Mesenchymal stem cell (in vitro differentiated cells and primary cell): ENCODE measurements at regions not wholly inside any gene's neighbourhood (a gene's known extent, or its start where the extent isn't known, plus 50 kb on each side); places are given as distances from the start of the nearest gene placed in this dataset.

Experiments used
- DNase-seq: peaks from one replicate; pipeline ENCODE4 v3.0.0-alpha.2; 2013
- H2AFZ ChIP-seq: one replicate; pipeline ENCODE4 v1.6.1; 2013; ENCODE audit warnings: low read depth, mild to moderate bottlenecking, control low read depth, inconsistent platforms, low read length, moderate library complexity
- H2AK5ac ChIP-seq: 2 replicates; pipeline ENCODE4 v1.6.1; 2013; ENCODE audit warnings: low read length, moderate library complexity, mild to moderate bottlenecking, inconsistent platforms; ENCODE audit not compliant: severe bottlenecking
- H2BK120ac ChIP-seq: one replicate; pipeline ENCODE4 v1.6.1; 2013; ENCODE audit warnings: low read depth, mild to moderate bottlenecking, inconsistent platforms, low read length, moderate library complexity
- H2BK12ac ChIP-seq, 2 experiments: one replicate each; pipeline ENCODE4 v1.6.1; 2013; ENCODE audit warnings: inconsistent platforms in 2 of 2, low read length in 2 of 2, mild to moderate bottlenecking in 2 of 2, moderate library complexity in 2 of 2, control low read depth in 1 of 2
- H2BK15ac ChIP-seq: one replicate; pipeline ENCODE4 v1.6.1; 2013; ENCODE audit warnings: mild to moderate bottlenecking, low read depth, inconsistent platforms; ENCODE audit not compliant: poor library complexity, severe bottlenecking
- H2BK5ac ChIP-seq: 2 replicates; pipeline ENCODE4 v1.6.1; 2013; ENCODE audit warnings: low read depth, mild to moderate bottlenecking, low read length, control low read depth, inconsistent platforms; ENCODE audit not compliant: poor library complexity, severe bottlenecking
- H3K14ac ChIP-seq, 2 experiments: one replicate each; pipeline ENCODE4 v1.6.1; 2013; ENCODE audit warnings: inconsistent platforms in 2 of 2, low read length in 2 of 2, control low read depth in 1 of 2, mild to moderate bottlenecking in 1 of 2, moderate library complexity in 1 of 2
- H3K18ac ChIP-seq, 2 experiments: one replicate each; pipeline ENCODE4 v1.6.1; 2013; ENCODE audit warnings: inconsistent platforms in 2 of 2, low read length in 2 of 2, control low read depth in 1 of 2, low read depth in 1 of 2, mild to moderate bottlenecking in 1 of 2
- H3K23ac ChIP-seq, 2 experiments: one replicate each; pipeline ENCODE4 v1.6.1; 2013; ENCODE audit warnings: inconsistent platforms in 2 of 2, low read length in 2 of 2, mild to moderate bottlenecking in 2 of 2, moderate library complexity in 2 of 2, control low read depth in 1 of 2
- H3K27ac ChIP-seq: 2 replicates; pipeline ENCODE4 v1.5.1; 2013; ENCODE audit warnings: mild to moderate bottlenecking, moderate library complexity, low read length, control low read depth, inconsistent platforms; ENCODE audit not compliant: poor library complexity, severe bottlenecking
- H3K27me3 ChIP-seq, 2 experiments: 2 replicates each; pipeline versions ENCODE4 v1.6.1 to v1.7.0; 2013; ENCODE audit warnings: low read length in 2 of 2, mild to moderate bottlenecking in 2 of 2, moderate library complexity in 2 of 2, control low read depth in 1 of 2, inconsistent platforms in 1 of 2; ENCODE audit not compliant: control insufficient read depth in 1 of 2, insufficient read depth in 1 of 2
- H3K36me3 ChIP-seq, 2 experiments: 2 replicates each; pipeline versions ENCODE4 v1.6.1 to v1.7.0; 2013; ENCODE audit warnings: low read length in 2 of 2, control low read depth in 1 of 2, inconsistent platforms in 1 of 2, low read depth in 1 of 2, mild to moderate bottlenecking in 1 of 2; ENCODE audit not compliant: insufficient read depth in 2 of 2, control insufficient read depth in 1 of 2
- H3K4ac ChIP-seq, 2 experiments: one replicate each; pipeline ENCODE4 v1.6.1; 2013; ENCODE audit warnings: inconsistent platforms in 2 of 2, low read length in 2 of 2, mild to moderate bottlenecking in 2 of 2, moderate library complexity in 2 of 2, control low read depth in 1 of 2, low read depth in 1 of 2
- H3K4me1 ChIP-seq: 2 replicates; pipeline ENCODE4 v1.6.1; 2013; ENCODE audit warnings: low read depth, low read length, control low read depth; ENCODE audit not compliant: control insufficient read depth, insufficient read depth
- H3K4me2 ChIP-seq: 2 replicates; pipeline ENCODE4 v1.6.1; 2013; ENCODE audit warnings: low read length, mild to moderate bottlenecking, inconsistent platforms; ENCODE audit not compliant: poor library complexity, severe bottlenecking
- H3K4me3 ChIP-seq, 2 experiments: 2 replicates each; pipeline versions ENCODE4 v1.5.1 to v1.7.0; 2013; ENCODE audit warnings: low read length in 2 of 2, mild to moderate bottlenecking in 2 of 2, control low read depth in 1 of 2, low read depth in 1 of 2; ENCODE audit not compliant: insufficient read depth in 1 of 2
- H3K79me1 ChIP-seq: replicated peaks from 2 replicates; pipeline ENCODE4 v1.6.1; 2013; ENCODE audit warnings: mild to moderate bottlenecking, control low read depth, low read length, inconsistent platforms; ENCODE audit not compliant: poor library complexity, severe bottlenecking
- H3K9ac ChIP-seq: 2 replicates; pipeline ENCODE4 v1.7.0; 2013; ENCODE audit warnings: mild to moderate bottlenecking, low read length, moderate library complexity
- H3K9me3 ChIP-seq: 2 replicates; pipeline ENCODE4 v1.7.0; 2013; ENCODE audit warnings: mild to moderate bottlenecking, low read length; ENCODE audit not compliant: control insufficient read depth
- H4K8ac ChIP-seq: one replicate; pipeline ENCODE4 v1.6.1; 2013; ENCODE audit warnings: inconsistent platforms, mild to moderate bottlenecking, low read length, moderate library complexity
- H4K91ac ChIP-seq: one replicate; pipeline ENCODE4 v1.6.1; 2013; ENCODE audit warnings: mild to moderate bottlenecking, low read length, inconsistent platforms
- WGBS: methylation state at CpG from one replicate; pipeline ENCODE4 v1.1.7; 2013; ENCODE audit warnings: mixed read lengths; 5-methylcytosine and 5-hydroxymethylcytosine counted together

DNA sequence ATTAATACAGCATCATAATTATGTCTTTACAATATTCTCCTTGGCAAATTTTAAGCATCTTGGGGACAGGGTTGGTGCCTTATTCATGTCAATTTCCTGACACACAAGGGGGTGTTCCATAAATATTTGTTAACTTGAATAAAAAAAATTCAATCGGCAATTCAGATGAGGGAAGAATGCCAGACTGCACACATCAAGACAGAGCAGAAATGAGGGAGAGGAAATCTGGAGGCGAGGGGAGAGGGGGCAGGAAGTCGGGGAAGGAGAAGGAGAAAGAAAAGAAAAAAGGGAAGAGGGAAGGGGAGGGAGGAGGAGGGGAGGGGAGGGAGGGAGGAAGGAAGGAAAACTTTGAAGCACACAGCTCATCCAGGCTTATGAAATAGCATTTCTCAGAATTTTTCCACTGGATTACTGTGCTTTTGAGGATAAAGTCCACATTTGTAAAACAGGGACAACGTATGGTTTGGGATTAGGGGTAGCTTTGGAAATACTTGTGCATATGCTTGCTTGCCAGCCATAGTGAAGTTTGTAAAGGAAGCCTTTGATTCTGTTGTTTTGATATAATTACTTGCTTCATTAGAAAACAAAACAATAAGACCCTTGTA is 362.1 kb downstream of the SAMD5 start:
- no peaks in the 10 kb centered on the region for H3K9me3 ChIP-seq
- no peak overlapping the region for H3K4me2 ChIP-seq
- no peaks in the 10 kb centered on the region for H3K36me3 ChIP-seq
- H3K18ac ChIP-seq, result no peak overlapping the region
- 59% methylated on average over 3 of the region's 4 CpGs for WGBS
- no peak overlapping the region for H2BK15ac ChIP-seq
- no peaks in the 10 kb centered on the region for H3K4me1 ChIP-seq
- H3K27ac ChIP-seq, result no peak overlapping the region
- H3K14ac ChIP-seq, result no peak overlapping the region
- no peak overlapping the region for H2BK5ac ChIP-seq
- H2AFZ ChIP-seq, result no peak overlapping the region
- no peaks in the 10 kb centered on the region for H3K27me3 ChIP-seq
- H2BK120ac ChIP-seq, result no peak overlapping the region
- no peak overlapping the region for H4K91ac ChIP-seq
- H3K79me1 ChIP-seq, result no peaks in the 10 kb centered on the region
- H4K8ac ChIP-seq, result peak overlapping the region; percentile 48
- no peak overlapping the region for H3K23ac ChIP-seq
- no peak overlapping the region for H3K4me3 ChIP-seq
- H3K9ac ChIP-seq, result no peak overlapping the region
- no peak overlapping the region for H2BK12ac ChIP-seq
- H2AK5ac ChIP-seq, result no peak overlapping the region
- no peak for DNase-seq
- no peak overlapping the region for H3K4ac ChIP-seq

DNA sequence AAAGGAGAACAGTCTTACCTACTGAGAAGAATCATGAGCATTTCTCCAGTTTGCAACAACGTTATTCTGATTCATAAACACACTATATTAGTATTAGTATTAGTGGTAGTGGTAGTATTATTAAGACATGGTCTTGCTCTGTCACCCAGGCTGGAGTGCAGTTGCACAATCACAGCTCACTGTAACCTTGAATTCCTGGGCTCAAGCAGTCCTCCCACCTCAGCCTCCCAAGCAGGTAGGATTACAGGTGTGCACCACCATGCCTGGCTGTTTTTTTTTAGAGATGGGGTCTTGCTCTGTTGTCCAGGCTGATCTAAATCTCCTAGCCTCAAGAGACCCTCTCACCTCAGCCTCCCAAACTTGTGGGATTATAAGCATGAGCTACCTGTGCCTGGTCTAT is 363.5 kb downstream of the SAMD5 start:
- Histone ChIP-seq H4K8ac (no peak overlapping the region), H2BK15ac (no peak overlapping the region), H3K14ac (no peak overlapping the region), H3K4ac (no peak overlapping the region), H3K4me3 (no peak overlapping the region), H3K9me3 (no peaks in the 10 kb centered on the region), H3K9ac (no peak overlapping the region), H3K23ac (no peak overlapping the region), H2AFZ (no peak overlapping the region), H2BK5ac (no peak overlapping the region), H2BK120ac (no peak overlapping the region), H3K27me3 (no peaks in the 10 kb centered on the region), H3K4me1 (no peaks in the 10 kb centered on the region), H3K79me1 (no peaks in the 10 kb centered on the region), H2BK12ac (no peak overlapping the region), H2AK5ac (no peak overlapping the region), H3K27ac (no peak overlapping the region), H3K36me3 (no peaks in the 10 kb centered on the region), H4K91ac (no peak overlapping the region), H3K4me2 (no peak overlapping the region), H3K18ac (no peak overlapping the region)
- DNase-seq, result no peak
- no CpG with 5 or more reads among the region's 1 CpG for WGBS

DNA sequence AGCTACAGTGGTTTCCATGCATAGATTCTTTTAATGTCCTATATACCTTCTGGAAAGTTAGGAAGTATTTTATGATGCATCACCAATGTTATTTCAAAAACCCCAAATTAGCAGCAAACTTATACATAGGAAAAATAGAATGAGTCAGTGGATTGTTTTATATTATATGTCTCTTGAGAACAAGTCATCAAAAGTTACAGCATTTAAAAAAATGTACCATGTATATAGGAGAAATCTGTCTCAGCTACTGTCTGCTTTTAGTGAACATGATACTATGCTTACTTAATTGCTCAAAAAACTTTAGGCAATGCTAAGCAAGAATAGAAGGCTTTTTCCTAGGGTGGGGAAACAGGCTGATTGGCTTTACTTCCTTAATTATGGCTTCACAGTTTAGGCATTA is 365.3 kb downstream of the SAMD5 start:
- Histone ChIP-seq H4K91ac (no peak overlapping the region), H2BK5ac (no peak overlapping the region), H3K4ac (no peak overlapping the region), H3K79me1 (no peaks in the 10 kb centered on the region), H3K9ac (no peak overlapping the region), H3K18ac (no peak overlapping the region), H3K36me3 (no peaks in the 10 kb centered on the region), H3K4me2 (no peak overlapping the region), H2BK15ac (no peak overlapping the region), H3K4me3 (no peak overlapping the region), H4K8ac (no peak overlapping the region), H3K23ac (no peak overlapping the region), H2BK12ac (no peak overlapping the region), H2AFZ (no peak overlapping the region), H3K14ac (no peak overlapping the region), H3K9me3 (no peaks in the 10 kb centered on the region), H3K27ac (no peak overlapping the region), H2BK120ac (no peak overlapping the region), H3K27me3 (no peaks in the 10 kb centered on the region), H3K4me1 (no peaks in the 10 kb centered on the region), H2AK5ac (no peak overlapping the region)
- DNase-seq, result no peak

DNA sequence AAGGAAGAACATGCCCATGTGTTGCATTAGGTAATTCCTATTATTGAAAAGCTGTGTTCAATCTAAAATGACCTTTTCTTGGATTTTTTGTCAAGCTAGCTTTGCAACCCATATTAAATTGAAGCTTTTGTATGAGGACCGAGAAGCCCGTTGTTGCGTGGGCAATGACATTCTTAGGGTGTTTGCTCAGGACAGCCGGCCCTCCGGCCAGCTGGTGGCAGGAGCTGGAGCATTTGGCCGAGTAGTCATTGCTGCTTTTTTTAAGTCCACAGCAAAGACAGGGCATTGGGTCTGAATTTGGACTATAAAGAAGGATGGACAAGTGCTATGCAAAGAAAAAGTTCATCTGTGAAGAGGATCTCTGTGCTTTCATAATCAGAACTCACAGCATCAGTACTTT is 365.8 kb downstream of the SAMD5 start:
- no peak overlapping the region for H3K9ac ChIP-seq
- DNase-seq, result no peak
- H3K18ac ChIP-seq, result no peak overlapping the region
- no peaks in the 10 kb centered on the region for H3K4me1 ChIP-seq
- H3K4me2 ChIP-seq, result no peak overlapping the region
- H2AK5ac ChIP-seq, result no peak overlapping the region
- no peak overlapping the region for H3K4ac ChIP-seq
- no peak overlapping the region for H4K91ac ChIP-seq
- H2BK120ac ChIP-seq, result no peak overlapping the region
- no peak overlapping the region for H2BK5ac ChIP-seq
- no peaks in the 10 kb centered on the region for H3K9me3 ChIP-seq
- H3K4me3 ChIP-seq, result no peak overlapping the region
- no peak overlapping the region for H3K27ac ChIP-seq
- WGBS, result 82% methylated on average over 6 of the region's 6 CpGs
- no peak overlapping the region for H2BK12ac ChIP-seq
- H3K27me3 ChIP-seq, result no peaks in the 10 kb centered on the region
- no peak overlapping the region for H3K23ac ChIP-seq
- no peaks in the 10 kb centered on the region for H3K36me3 ChIP-seq
- no peaks in the 10 kb centered on the region for H3K79me1 ChIP-seq
- H2AFZ ChIP-seq, result no peak overlapping the region
- H4K8ac ChIP-seq, result no peak overlapping the region
- no peak overlapping the region for H3K14ac ChIP-seq
- no peak overlapping the region for H2BK15ac ChIP-seq
